ENCODE measurements at regions not wholly inside any gene's neighbourhood (a gene's known extent, or its start where the extent isn't known, plus 50 kb on each side); places are given as distances from the start of the nearest gene placed in this dataset.

GRCh38 chr6:167583412-167583811, 243.3 kb upstream of the AFDN start:
- POLR2A ChIA-PET = no interaction called here
- DNase-seq (ENCODE audit: extremely low spot score) = no peak
- TF ChIP-seq HDGF (IDR thresholded peaks at IDR 0.05; ENCODE audit: borderline replicate concordance) (no peak), SP1 (IDR thresholded peaks at IDR 0.05) (no peak), L3MBTL2 (conservative IDR thresholded peaks at IDR 0.05) (no peak), ZNF384 (IDR thresholded peaks at IDR 0.05) (no peak), FOXK2 (IDR thresholded peaks at IDR 0.05) (no peak), BHLHE40 (IDR thresholded peaks at IDR 0.05; ENCODE audit: borderline replicate concordance) (no peak), SUZ12 (IDR thresholded peaks at IDR 0.05) (no peak), ARNT (IDR thresholded peaks at IDR 0.05) (no peak), ELF4 (IDR thresholded peaks at IDR 0.05) (no peak), CTBP1 (IDR thresholded peaks at IDR 0.05; ENCODE audit: borderline replicate concordance) (no peak), TARDBP (IDR thresholded peaks at IDR 0.05) (no peak), FOXA1 (IDR thresholded peaks at IDR 0.05) (no peak), NFRKB (IDR thresholded peaks at IDR 0.05) (no peak), FOXM1 (IDR thresholded peaks at IDR 0.05; ENCODE audit: borderline replicate concordance) (no peak), LEF1 (IDR thresholded peaks at IDR 0.05; ENCODE audit: borderline replicate concordance) (no peak)
- TF ChIP-seq, protein P1, sequence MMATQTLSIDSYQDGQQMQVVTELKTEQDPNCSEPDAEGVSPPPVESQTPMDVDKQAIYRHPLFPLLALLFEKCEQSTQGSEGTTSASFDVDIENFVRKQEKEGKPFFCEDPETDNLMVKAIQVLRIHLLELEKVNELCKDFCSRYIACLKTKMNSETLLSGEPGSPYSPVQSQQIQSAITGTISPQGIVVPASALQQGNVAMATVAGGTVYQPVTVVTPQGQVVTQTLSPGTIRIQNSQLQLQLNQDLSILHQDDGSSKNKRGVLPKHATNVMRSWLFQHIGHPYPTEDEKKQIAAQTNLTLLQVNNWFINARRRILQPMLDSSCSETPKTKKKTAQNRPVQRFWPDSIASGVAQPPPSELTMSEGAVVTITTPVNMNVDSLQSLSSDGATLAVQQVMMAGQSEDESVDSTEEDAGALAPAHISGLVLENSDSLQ (IDR thresholded peaks at IDR 0.05) = no peak
- CTCF ChIA-PET = no interaction called here

- POLR2A ChIA-PET = no interaction called here
- CTCF ChIA-PET = no interaction called here
- no peak for DNase-seq (ENCODE audit: extremely low spot score)
- TF ChIP-seq TARDBP (IDR thresholded peaks at IDR 0.05) (no peak), FOXM1 (IDR thresholded peaks at IDR 0.05; ENCODE audit: borderline replicate concordance) (no peak), CTBP1 (IDR thresholded peaks at IDR 0.05; ENCODE audit: borderline replicate concordance) (no peak), BHLHE40 (IDR thresholded peaks at IDR 0.05; ENCODE audit: borderline replicate concordance) (no peak), FOXK2 (IDR thresholded peaks at IDR 0.05) (no peak), FOXA1 (IDR thresholded peaks at IDR 0.05) (no peak), NFRKB (IDR thresholded peaks at IDR 0.05) (no peak), ELF4 (IDR thresholded peaks at IDR 0.05) (no peak), SP1 (IDR thresholded peaks at IDR 0.05) (no peak), ARNT (IDR thresholded peaks at IDR 0.05) (no peak), ZNF384 (IDR thresholded peaks at IDR 0.05) (no peak), SUZ12 (IDR thresholded peaks at IDR 0.05) (no peak), L3MBTL2 (conservative IDR thresholded peaks at IDR 0.05) (no peak), LEF1 (IDR thresholded peaks at IDR 0.05; ENCODE audit: borderline replicate concordance) (no peak), HDGF (IDR thresholded peaks at IDR 0.05; ENCODE audit: borderline replicate concordance) (no peak)
- TF ChIP-seq, protein P1 (IDR thresholded peaks at IDR 0.05) = no peak
Observed at GRCh38 chr6:167588181-167588919, 238.4 kb upstream of the AFDN start.

DNA sequence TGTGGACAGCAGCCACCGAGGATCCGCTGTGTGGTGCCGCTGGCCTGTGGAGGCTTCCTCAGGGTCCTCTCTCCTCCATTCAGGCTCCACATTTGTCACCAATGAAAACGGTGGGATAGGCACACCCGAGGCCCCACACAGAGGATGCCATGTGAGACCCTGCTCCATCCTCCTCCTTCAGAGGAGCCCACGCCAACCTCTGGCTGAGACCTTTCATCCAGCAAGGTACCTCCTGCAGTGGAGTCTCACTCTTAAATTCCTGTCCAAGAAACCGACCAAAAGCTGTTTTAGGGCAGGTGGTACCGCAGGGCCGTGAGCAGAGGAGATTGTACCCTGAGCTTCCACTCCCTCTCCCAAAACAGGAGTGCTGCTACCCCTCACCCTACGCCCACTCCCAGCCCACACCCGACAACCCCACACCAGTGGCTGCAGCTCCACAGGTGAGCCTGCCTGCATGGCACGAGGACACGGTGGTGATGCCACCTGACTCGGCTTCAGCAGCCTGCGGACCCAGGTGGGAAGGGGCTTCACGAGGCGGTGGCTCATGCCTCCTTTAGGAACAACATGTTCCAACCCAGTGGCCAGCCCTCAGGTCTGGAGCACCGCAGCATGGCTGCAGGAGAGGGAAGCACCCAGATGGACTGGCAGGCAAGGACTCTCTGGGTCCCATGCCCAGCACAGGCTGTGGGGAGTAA, 237.6 kb upstream of the AFDN start:
- TF ChIP-seq LEF1 (IDR thresholded peaks at IDR 0.05; ENCODE audit: borderline replicate concordance) (no peak), L3MBTL2 (conservative IDR thresholded peaks at IDR 0.05) (no peak), FOXA1 (IDR thresholded peaks at IDR 0.05) (no peak), ELF4 (IDR thresholded peaks at IDR 0.05) (no peak), SUZ12 (IDR thresholded peaks at IDR 0.05) (no peak), HDGF (IDR thresholded peaks at IDR 0.05; ENCODE audit: borderline replicate concordance) (no peak), ZNF384 (IDR thresholded peaks at IDR 0.05) (no peak), NFRKB (IDR thresholded peaks at IDR 0.05) (no peak), CTBP1 (IDR thresholded peaks at IDR 0.05; ENCODE audit: borderline replicate concordance) (no peak), SP1 (IDR thresholded peaks at IDR 0.05) (no peak), FOXM1 (IDR thresholded peaks at IDR 0.05; ENCODE audit: borderline replicate concordance) (no peak), BHLHE40 (IDR thresholded peaks at IDR 0.05; ENCODE audit: borderline replicate concordance) (no peak), TARDBP (IDR thresholded peaks at IDR 0.05) (no peak), FOXK2 (IDR thresholded peaks at IDR 0.05) (no peak), ARNT (IDR thresholded peaks at IDR 0.05) (no peak)
- TF ChIP-seq, protein P1 (IDR thresholded peaks at IDR 0.05) = no peak
- no peak for DNase-seq (ENCODE audit: extremely low spot score)
- POLR2A ChIA-PET = no interaction called here
- CTCF ChIA-PET = no interaction called here

- POLR2A ChIA-PET = no interaction called here
- TF ChIP-seq SP1 (IDR thresholded peaks at IDR 0.05) = no peak
- TF ChIP-seq CTBP1 (IDR thresholded peaks at IDR 0.05; ENCODE audit: borderline replicate concordance) = no peak
- TF ChIP-seq BHLHE40 (IDR thresholded peaks at IDR 0.05; ENCODE audit: borderline replicate concordance) = no peak
- no peak for TF ChIP-seq L3MBTL2 (conservative IDR thresholded peaks at IDR 0.05)
- no peak for TF ChIP-seq ZNF384 (IDR thresholded peaks at IDR 0.05)
- no peak for TF ChIP-seq TARDBP (IDR thresholded peaks at IDR 0.05)
- no peak for TF ChIP-seq NFRKB (IDR thresholded peaks at IDR 0.05)
- no peak for TF ChIP-seq FOXA1 (IDR thresholded peaks at IDR 0.05)
- TF ChIP-seq FOXM1 (IDR thresholded peaks at IDR 0.05; ENCODE audit: borderline replicate concordance) = no peak
- no peak for TF ChIP-seq FOXK2 (IDR thresholded peaks at IDR 0.05)
- no peak for TF ChIP-seq ARNT (IDR thresholded peaks at IDR 0.05)
- TF ChIP-seq, protein P1 (IDR thresholded peaks at IDR 0.05) = no peak
- no peak for TF ChIP-seq ELF4 (IDR thresholded peaks at IDR 0.05)
- no peak for TF ChIP-seq HDGF (IDR thresholded peaks at IDR 0.05; ENCODE audit: borderline replicate concordance)
- no peak for TF ChIP-seq LEF1 (IDR thresholded peaks at IDR 0.05; ENCODE audit: borderline replicate concordance)
- no peak for TF ChIP-seq SUZ12 (IDR thresholded peaks at IDR 0.05)
- CTCF ChIA-PET = no interaction called here
- no peak for DNase-seq (ENCODE audit: extremely low spot score)
Observed at GRCh38 chr6:167589615-167589940, 237.1 kb upstream of the AFDN start.

Data from HEK293T (cell line).